AG04449 (cell line): ENCODE measurements at regions not wholly inside any gene's neighbourhood (a gene's known extent, or its start where the extent isn't known, plus 50 kb on each side); places are given as distances from the start of the nearest gene placed in this dataset.

Source experiments
- CTCF ChIA-PET: fragments of 350-600 bp; formaldehyde crosslinking; extraction: SDS; loops from one replicate; lab custom pipeline; 2021; ENCODE audit warnings: antibody characterized with exemption; lab: Yijun Ruan, JAX
- POLR2A ChIA-PET: fragments of 400-600, 350-600 bp; formaldehyde crosslinking; extraction: SDS; loops from one replicate; lab custom pipeline; 2020; ENCODE audit warnings: antibody characterized with exemption, inconsistent platforms; lab: Yijun Ruan, JAX
- DNase-seq: peaks from one replicate; pipeline ENCODE4 v3.0.0-alpha.2; 2010; ENCODE audit warnings: low read depth, low spot score
- H3K4me3 ChIP-seq: 2 replicates; pipeline ENCODE4 v1.5.1; 2011; ENCODE audit warnings: low read depth, mild to moderate bottlenecking, control low read depth, low read length
- TF ChIP-seq, protein P1 (sequence below): IDR thresholded peaks from one replicate; pipeline ENCODE4 v1.5.1; 2011; ENCODE audit warnings: mild to moderate bottlenecking, moderate library complexity, low read length, control low read depth, inconsistent platforms; ENCODE audit not compliant: insufficient read depth; ENCODE audit errors: missing control alignments

DNA sequence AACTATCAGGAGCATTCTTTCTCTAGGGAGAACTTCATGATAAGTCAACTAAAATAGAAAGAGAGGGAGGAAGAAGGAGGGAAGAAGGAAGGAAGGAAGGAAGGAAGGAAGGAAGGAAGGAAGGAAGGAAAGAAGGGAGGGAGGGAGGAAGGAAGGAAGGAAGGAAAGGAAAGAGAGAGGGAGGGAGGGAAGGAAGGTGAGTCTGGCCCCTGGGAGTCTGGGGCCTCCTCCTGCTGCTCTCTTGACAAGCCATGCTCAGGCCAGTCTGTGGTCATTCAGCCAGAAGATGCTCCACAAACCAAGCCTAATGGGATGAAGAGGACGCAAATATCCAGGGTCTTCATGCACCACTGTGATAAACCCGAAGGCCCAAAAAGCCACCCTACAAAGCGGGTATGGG, 216.4 kb upstream of the AGAP1 start:
- CTCF ChIA-PET, result no interaction called here
- TF ChIP-seq, protein P1, sequence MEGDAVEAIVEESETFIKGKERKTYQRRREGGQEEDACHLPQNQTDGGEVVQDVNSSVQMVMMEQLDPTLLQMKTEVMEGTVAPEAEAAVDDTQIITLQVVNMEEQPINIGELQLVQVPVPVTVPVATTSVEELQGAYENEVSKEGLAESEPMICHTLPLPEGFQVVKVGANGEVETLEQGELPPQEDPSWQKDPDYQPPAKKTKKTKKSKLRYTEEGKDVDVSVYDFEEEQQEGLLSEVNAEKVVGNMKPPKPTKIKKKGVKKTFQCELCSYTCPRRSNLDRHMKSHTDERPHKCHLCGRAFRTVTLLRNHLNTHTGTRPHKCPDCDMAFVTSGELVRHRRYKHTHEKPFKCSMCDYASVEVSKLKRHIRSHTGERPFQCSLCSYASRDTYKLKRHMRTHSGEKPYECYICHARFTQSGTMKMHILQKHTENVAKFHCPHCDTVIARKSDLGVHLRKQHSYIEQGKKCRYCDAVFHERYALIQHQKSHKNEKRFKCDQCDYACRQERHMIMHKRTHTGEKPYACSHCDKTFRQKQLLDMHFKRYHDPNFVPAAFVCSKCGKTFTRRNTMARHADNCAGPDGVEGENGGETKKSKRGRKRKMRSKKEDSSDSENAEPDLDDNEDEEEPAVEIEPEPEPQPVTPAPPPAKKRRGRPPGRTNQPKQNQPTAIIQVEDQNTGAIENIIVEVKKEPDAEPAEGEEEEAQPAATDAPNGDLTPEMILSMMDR, result no peak
- POLR2A ChIA-PET, result no interaction called here
- DNase-seq, result no peak
- no peak overlapping the region for H3K4me3 ChIP-seq

DNA sequence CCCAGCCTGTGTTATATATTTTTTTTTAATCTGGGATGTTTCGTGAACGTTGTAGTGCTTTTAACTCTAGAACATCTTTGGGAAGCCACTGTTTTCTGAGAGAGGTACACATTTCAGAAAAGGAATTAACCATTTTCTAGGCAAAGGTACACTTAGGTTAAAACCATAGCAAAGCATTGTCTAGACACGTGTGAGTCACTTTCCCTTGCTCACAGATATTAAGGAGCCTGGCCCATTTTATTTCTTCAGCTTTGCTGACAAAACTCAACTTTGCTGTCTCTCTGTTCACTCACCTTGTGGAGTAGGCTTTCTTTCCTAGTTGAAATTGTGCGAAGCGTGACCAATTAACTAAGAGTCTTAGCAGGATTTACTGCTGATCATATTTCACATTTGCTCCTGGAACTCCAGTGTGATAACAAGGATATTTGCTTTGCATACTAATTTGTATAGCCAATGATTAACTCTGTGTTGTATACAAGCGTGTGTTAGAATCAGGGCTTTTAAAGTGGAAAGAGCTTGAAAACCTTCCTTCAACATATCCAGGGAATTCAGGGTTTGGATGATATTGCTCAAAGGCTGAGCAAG, 215.0 kb upstream of the AGAP1 start:
- no peak overlapping the region for H3K4me3 ChIP-seq
- TF ChIP-seq, protein P1, result no peak
- DNase-seq, result no peak
- CTCF ChIA-PET, result no interaction called here
- POLR2A ChIA-PET, result no interaction called here

DNA sequence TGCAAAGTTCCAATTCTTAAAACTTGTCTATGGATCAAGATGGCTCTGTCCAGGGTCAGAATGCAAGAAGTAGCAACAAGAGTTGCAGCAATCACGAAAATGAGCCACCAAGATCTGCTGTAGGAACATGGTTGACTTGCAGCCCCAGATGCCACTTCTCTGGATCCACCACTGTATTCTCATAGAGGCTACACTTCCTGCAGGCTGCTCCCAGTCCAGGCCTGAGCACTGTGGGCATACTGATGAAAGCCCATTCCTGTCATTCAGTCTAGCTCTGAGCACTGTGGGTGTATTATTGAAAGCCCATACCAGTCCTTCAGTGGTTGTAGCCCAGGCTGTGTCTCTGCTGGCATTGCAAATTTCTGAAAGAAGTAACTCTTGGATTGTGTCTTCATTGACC, 213.9 kb upstream of the AGAP1 start:
- DNase-seq, result no peak
- TF ChIP-seq, protein P1, result no peak
- CTCF ChIA-PET, result no interaction called here
- POLR2A ChIA-PET, result no interaction called here
- H3K4me3 ChIP-seq, result no peak overlapping the region

DNA sequence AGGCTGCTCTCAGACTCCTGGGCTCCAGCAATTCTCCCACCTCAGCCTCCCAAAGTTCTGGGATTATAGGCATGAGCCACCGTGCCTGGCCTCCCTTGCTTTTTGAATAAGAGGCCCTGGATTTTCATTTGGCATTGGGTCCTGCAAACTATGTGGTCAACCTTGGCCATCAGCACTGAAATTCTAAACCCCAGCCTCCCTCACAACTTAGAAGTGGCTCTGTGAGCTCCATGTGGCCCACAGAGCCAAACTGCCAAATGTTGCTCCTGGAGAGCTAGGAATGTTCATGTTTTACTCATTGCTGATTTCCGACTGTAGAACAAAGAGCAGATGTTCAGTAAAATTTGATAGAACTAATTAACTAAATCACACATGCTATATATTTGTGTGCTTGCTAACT, 210.6 kb upstream of the AGAP1 start:
- DNase-seq, result no peak
- TF ChIP-seq, protein P1, result no peak
- ChIA-PET CTCF (no interaction called here), POLR2A (no interaction called here)
- no peak overlapping the region for H3K4me3 ChIP-seq

DNA sequence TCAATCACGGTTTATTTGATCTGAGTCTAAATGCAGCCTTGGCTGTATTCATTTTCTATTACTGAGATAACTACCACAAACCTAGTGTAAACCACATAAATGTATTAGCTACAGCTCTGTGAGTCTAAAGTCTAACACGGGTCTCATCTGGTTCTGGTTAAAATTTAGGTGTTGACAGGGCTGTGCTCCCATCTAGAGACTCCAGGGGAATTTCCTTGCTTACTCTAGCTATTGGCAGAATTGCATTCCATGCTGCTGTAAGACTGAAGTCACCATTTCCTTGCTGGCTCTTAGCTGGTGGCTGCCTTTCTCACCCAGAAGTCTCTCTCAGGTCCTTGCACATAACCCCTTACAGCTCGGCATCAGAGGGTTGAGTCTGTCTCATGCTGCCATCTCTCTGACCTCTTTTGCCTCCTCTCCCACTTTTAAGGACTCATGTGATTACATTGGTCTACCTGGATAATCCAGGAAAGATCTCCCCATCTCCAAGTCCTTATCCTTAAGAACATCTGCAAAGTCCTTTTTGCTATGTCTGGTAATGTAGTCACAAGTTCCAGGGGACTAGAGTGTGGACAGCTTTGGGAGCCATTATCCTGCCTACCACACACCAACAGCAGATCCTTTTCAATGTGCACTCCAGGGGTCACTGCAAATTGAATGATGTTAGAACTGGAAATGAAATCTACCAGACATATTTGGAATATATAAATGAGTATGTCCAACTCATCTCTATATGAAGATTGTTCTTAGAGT, 207.0 kb upstream of the AGAP1 start:
- CTCF ChIA-PET, result interaction anchor here (0.6 to 1.0 kb wide), 2 partner anchors 13 to 492 kb away, joined by 3 read pairs; no protein-coding TSS in a partner anchor
- TF ChIP-seq, protein P1, result no peak
- POLR2A ChIA-PET, result interaction anchor here (0.6 kb wide), 1 partner anchor 216 kb away, joined by 4 read pairs; no protein-coding TSS in a partner anchor
- H3K4me3 ChIP-seq, result no peak overlapping the region
- DNase-seq, result peak; percentile 31

DNA sequence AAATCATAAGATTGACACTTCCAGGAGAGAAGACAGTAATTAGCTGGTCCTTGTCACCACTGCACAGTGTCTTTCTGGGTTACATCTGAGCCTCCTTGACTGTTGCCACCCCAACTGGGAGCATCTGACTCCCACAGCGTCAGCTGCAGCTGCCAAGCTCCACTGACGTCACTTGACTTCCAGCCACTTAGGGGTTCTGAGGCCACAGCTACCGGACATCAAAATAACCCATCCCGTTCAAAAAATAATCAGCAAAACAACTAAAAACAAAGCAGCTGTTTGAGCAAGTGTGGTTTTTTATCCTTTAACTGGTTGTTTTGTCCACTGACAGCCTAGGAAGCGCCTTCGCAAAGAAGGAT, 206.5 kb upstream of the AGAP1 start:
- DNase-seq, result no peak
- CTCF ChIA-PET, result interaction anchor here (1.0 kb wide), 1 partner anchor 492 kb away, joined by 3 read pairs; no protein-coding TSS in a partner anchor
- POLR2A ChIA-PET, result no interaction called here
- no peak overlapping the region for H3K4me3 ChIP-seq
- TF ChIP-seq, protein P1, result no peak
